ENCODE measurements at regions not wholly inside any gene's neighbourhood (a gene's known extent, or its start where the extent isn't known, plus 50 kb on each side); places are given as distances from the start of the nearest gene placed in this dataset.

DNA sequence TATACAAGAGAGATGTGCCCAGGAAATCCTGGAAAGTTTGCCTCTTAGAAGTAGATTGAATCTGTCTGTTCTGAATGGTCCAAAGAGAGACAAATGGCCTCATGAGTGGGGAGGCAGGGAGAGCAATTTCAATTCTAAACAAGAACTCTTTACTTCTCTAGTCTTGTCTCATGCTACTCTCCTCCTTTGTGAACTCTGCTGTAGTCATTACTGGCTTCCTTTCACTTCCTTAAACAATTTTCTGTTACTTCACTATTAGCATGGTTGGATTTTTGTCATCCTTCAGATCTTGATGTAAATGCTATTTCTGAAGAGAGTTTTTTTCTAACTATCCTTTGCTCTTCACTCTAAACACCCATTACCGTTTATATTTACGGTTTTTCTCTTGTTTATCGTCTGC, 54.0 kb upstream of the GRIN3A start:
- no peaks in the 10 kb centered on the region for H3K36me3 ChIP-seq
- no peaks in the 10 kb centered on the region for H3K27me3 ChIP-seq
- no peaks in the 10 kb centered on the region for H3K4me1 ChIP-seq
- TF ChIP-seq, protein P1, sequence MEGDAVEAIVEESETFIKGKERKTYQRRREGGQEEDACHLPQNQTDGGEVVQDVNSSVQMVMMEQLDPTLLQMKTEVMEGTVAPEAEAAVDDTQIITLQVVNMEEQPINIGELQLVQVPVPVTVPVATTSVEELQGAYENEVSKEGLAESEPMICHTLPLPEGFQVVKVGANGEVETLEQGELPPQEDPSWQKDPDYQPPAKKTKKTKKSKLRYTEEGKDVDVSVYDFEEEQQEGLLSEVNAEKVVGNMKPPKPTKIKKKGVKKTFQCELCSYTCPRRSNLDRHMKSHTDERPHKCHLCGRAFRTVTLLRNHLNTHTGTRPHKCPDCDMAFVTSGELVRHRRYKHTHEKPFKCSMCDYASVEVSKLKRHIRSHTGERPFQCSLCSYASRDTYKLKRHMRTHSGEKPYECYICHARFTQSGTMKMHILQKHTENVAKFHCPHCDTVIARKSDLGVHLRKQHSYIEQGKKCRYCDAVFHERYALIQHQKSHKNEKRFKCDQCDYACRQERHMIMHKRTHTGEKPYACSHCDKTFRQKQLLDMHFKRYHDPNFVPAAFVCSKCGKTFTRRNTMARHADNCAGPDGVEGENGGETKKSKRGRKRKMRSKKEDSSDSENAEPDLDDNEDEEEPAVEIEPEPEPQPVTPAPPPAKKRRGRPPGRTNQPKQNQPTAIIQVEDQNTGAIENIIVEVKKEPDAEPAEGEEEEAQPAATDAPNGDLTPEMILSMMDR (IDR thresholded peaks at IDR 0.05): no peak
- no peak for DNase-seq (ENCODE audit: low spot score)
- no peak overlapping the region for H3K4me3 ChIP-seq
- H3K27ac ChIP-seq: no peak overlapping the region
- H3K9me3 ChIP-seq: no peaks in the 10 kb centered on the region

DNA sequence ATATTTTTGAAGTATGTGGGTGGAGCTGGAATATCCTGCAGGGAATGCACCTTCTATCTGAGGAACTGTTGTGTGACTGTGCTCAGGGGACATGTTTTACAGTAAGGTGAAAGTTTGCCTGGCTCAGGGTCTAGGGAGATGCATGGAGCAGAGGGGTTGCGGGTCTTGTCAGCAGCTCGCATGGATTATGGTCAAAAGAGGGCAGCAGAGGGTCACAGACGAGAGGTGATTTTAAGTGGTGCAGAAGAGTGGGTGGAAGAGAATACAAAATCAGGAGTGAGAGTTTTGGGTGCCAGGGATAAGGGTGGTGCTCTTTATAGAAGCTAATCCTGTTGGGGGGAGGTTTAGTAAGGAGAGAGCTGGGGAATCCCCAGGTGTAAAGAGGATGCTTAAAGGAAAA, 53.5 kb upstream of the GRIN3A start:
- TF ChIP-seq, protein P1 (IDR thresholded peaks at IDR 0.05): peak in 1 of 2 donors; percentile 27
- no peak overlapping the region for H3K4me3 ChIP-seq

DNA sequence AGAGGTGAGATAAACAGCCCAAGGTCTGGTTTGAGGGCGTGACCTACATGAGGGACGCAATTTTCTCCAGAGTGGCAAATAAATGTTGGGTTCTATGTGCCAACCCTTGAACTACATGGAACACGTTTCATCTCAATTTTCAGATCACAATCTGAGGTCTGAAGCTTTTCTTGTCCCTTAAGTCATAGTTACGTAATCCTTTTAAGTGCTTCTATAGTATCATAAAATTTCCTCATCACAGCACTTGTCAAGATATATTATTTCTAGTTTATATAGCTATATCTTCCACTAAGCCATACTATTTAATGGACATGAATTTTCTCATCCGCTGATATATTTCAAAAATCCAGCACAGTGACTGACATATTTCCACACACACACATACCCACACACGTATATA, 53.1 kb upstream of the GRIN3A start:
- Histone ChIP-seq H3K27me3 (no peaks in the 10 kb centered on the region), H3K9me3 (no peaks in the 10 kb centered on the region), H3K27ac (no peak overlapping the region), H3K36me3 (no peaks in the 10 kb centered on the region), H3K4me3 (no peak overlapping the region), H3K4me1 (no peaks in the 10 kb centered on the region)
- TF ChIP-seq, protein P1 (IDR thresholded peaks at IDR 0.05): no peak
- DNase-seq (ENCODE audit: low spot score): no peak

More for the DNA sequence above, 53.5 kb upstream of the GRIN3A start:
- DNase-seq (ENCODE audit: low spot score): no peak
- no peaks in the 10 kb centered on the region for H3K36me3 ChIP-seq
- H3K9me3 ChIP-seq: no peaks in the 10 kb centered on the region
- H3K27me3 ChIP-seq: no peaks in the 10 kb centered on the region
- no peaks in the 10 kb centered on the region for H3K4me1 ChIP-seq
- no peak overlapping the region for H3K27ac ChIP-seq

Data from right atrium auricular region (tissue), 2 donors.